HAP-1 (cell line): ENCODE measurements at regions not wholly inside any gene's neighbourhood (a gene's known extent, or its start where the extent isn't known, plus 50 kb on each side); places are given as distances from the start of the nearest gene placed in this dataset.

Source experiments
- DNase-seq, 2 experiments: peaks; one replicate each; pipeline ENCODE4 v3.0.0-alpha.2; 2016 to 2020; ENCODE audit warnings: low spot score in 2 of 2
- H3K27me3 ChIP-seq: fragments of 250-450 bp; sonication (Bioruptor Pico); 2 replicates; pipeline ENCODE4 v1.5.1; 2020; ENCODE audit warnings: low read depth, mild to moderate bottlenecking, moderate library complexity
- H3K36me3 ChIP-seq: fragments of 250-450 bp; sonication (Bioruptor Pico); replicated peaks from 2 replicates; pipeline ENCODE4 v1.5.1; 2020; ENCODE audit warnings: mild to moderate bottlenecking
- H3K4me1 ChIP-seq: fragments of 250-450 bp; sonication (Bioruptor Pico); 2 replicates; pipeline ENCODE4 v1.5.1; 2020; ENCODE audit warnings: mild to moderate bottlenecking
- H3K4me3 ChIP-seq: fragments of 250-450 bp; sonication (Bioruptor Pico); 2 replicates; pipeline ENCODE4 v1.5.1; 2020; ENCODE audit warnings: mild to moderate bottlenecking, moderate library complexity
- H3K9me3 ChIP-seq: fragments of 250-450 bp; sonication (Bioruptor Pico); 2 replicates; pipeline ENCODE4 v1.5.1; 2020; ENCODE audit warnings: mild to moderate bottlenecking, moderate library complexity
- in situ Hi-C: fragments of 300-500 bp; cut with MboI; formaldehyde crosslinking; loops from 3 replicates; pipeline ENCODE4 v1.14.3; 2020; ENCODE audit warnings: low sequenced_read_pairs, inconsistent platforms, mixed read lengths

- H3K36me3 ChIP-seq = no peaks in the 10 kb centered on the region
- in situ Hi-C loops = no loop called here
- peaks cover 15% of the 10 kb centered on the region for H3K4me1 ChIP-seq
- no peak for DNase-seq
- no peaks in the 10 kb centered on the region for H3K9me3 ChIP-seq
- no peak overlapping the region for H3K4me3 ChIP-seq
- H3K27me3 ChIP-seq = no peaks in the 10 kb centered on the region; the same call in 1 of the 2 replicates
These were observed 280.1 kb downstream of the SKAP2 start for GRCh38 chr7:26584326-26584725.

GRCh38 chr7:26584987-26585665 lies 279.3 kb downstream of the SKAP2 start:
- Histone ChIP-seq H3K36me3 (no peaks in the 10 kb centered on the region), H3K27me3 (no peaks in the 10 kb centered on the region; the same call in 1 of the 2 replicates), H3K9me3 (no peaks in the 10 kb centered on the region), H3K4me1 (peaks cover 15% of the 10 kb centered on the region), H3K4me3 (no peak overlapping the region)
- in situ Hi-C loops = no loop called here
- peak; percentile 47 to 62 for DNase-seq

DNA sequence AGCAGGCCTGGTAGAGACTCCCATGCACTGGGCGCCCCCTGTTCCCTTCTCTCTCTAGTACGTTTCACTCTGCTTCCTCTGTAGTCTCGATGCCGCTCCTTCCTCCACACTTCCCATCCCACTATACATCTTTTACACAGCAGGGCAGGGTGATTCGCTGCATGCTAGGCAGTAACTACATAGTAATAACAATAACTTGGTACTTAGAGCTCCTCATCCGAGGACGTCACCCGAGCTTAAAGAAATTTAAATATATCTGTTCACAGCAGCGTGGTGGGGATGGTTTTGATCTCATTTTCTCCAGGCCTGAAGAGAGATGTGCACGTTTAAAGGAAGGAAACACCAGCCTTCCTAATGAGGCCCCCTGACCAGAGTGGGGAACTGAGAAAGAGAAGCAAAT lies 276.9 kb downstream of the SKAP2 start:
- H3K36me3 ChIP-seq = no peaks in the 10 kb centered on the region
- no peaks in the 10 kb centered on the region; the same call in 1 of the 2 replicates for H3K27me3 ChIP-seq
- peaks cover 15% of the 10 kb centered on the region for H3K4me1 ChIP-seq
- in situ Hi-C loops = no loop called here
- H3K9me3 ChIP-seq = no peaks in the 10 kb centered on the region
- DNase-seq = no peak
- no peak overlapping the region for H3K4me3 ChIP-seq

DNA sequence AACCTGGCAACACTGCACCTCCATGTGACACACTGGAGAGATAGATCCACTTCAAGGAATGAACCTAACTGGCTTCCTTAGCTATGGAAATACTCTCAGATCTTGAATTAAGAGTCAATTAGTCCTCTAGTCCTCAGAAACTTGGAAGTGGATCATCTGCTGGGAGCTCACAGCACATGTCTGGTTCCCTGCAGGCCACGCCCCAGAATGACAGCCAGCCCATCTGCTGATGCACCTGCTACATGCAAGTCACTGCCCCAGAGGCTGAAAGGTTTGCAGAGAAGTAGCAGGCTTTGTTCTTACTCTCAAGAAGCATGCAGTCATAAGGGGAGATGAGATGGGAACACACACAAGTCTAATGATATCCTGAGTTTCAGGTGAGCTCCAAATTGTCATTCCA lies 275.9 kb downstream of the SKAP2 start:
- in situ Hi-C loops = no loop called here

GRCh38 chr7:26590709-26591108 lies 273.7 kb downstream of the SKAP2 start:
- no peaks in the 10 kb centered on the region for H3K36me3 ChIP-seq
- no peak for DNase-seq
- H3K9me3 ChIP-seq = no peaks in the 10 kb centered on the region
- H3K27me3 ChIP-seq = peaks cover 10% of the 10 kb centered on the region
- in situ Hi-C loops = no loop called here
- H3K4me3 ChIP-seq = no peak overlapping the region
- H3K4me1 ChIP-seq = peaks cover under 1% of the 10 kb centered on the region; the same call in 1 of the 2 replicates

More for the DNA sequence above, 275.9 kb downstream of the SKAP2 start:
- DNase-seq = no peak
- Histone ChIP-seq H3K4me3 (no peak overlapping the region), H3K9me3 (no peaks in the 10 kb centered on the region), H3K4me1 (peaks cover 15% of the 10 kb centered on the region), H3K27me3 (no peaks in the 10 kb centered on the region; the same call in 1 of the 2 replicates), H3K36me3 (no peaks in the 10 kb centered on the region)

GRCh38 chr7:26592011-26592410 lies 272.4 kb downstream of the SKAP2 start:
- Histone ChIP-seq H3K36me3 (no peaks in the 10 kb centered on the region), H3K4me3 (no peak overlapping the region)
- in situ Hi-C loops = no loop called here

DNA sequence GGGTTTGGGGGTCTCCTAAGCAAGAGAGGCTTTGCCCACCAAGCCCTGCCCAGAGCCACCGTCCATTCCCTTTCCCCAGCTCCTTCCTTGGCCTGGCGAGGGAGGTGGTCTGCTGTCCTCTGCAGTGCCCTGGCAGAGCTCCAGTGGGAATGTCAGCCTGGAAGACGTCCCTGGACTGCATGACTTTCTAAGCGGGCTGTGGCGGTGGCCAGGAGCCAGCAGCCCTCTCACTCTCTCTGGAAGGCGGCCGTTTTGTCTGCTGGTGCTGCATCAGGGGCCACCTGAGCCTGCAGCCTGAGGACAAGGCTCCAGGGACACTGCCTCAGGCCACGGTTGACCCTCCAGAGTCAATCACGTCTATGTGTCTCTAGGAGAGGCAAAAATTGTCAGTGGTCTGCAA lies 271.0 kb downstream of the SKAP2 start:
- H3K27me3 ChIP-seq = peaks cover 12% of the 10 kb centered on the region
- no peaks in the 10 kb centered on the region for H3K36me3 ChIP-seq
- DNase-seq = no peak
- in situ Hi-C loops = no loop called here
- no peaks in the 10 kb centered on the region for H3K4me1 ChIP-seq
- H3K9me3 ChIP-seq = no peaks in the 10 kb centered on the region
- no peak overlapping the region for H3K4me3 ChIP-seq

More at GRCh38 chr7:26592011-26592410, 272.4 kb downstream of the SKAP2 start:
- Histone ChIP-seq H3K9me3 (no peaks in the 10 kb centered on the region), H3K27me3 (peaks cover 10% of the 10 kb centered on the region), H3K4me1 (no peaks in the 10 kb centered on the region)
- no peak for DNase-seq

DNA sequence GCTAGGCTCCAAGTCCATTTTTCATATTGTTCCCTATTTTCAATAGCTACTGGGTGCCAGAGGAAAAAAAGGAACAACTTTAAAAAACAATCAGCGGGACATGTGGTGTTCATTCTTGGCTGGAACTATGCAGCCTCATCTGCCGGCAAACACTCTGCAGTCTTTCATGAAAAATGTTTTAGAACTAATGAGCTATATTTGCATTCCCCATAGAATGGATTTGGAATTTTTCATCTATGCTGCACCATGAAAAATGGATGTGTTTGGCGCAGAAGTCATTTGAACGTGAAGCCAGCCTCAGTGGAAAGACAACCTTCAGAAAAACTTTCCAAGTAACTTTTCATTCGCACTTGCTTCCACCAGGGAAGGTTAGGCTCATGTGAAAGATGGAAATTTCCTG lies 270.5 kb downstream of the SKAP2 start:
- Histone ChIP-seq H3K36me3 (no peaks in the 10 kb centered on the region), H3K4me3 (no peak overlapping the region), H3K4me1 (no peaks in the 10 kb centered on the region), H3K9me3 (no peaks in the 10 kb centered on the region), H3K27me3 (peaks cover 12% of the 10 kb centered on the region)
- DNase-seq = no peak
- in situ Hi-C loops = no loop called here

DNA sequence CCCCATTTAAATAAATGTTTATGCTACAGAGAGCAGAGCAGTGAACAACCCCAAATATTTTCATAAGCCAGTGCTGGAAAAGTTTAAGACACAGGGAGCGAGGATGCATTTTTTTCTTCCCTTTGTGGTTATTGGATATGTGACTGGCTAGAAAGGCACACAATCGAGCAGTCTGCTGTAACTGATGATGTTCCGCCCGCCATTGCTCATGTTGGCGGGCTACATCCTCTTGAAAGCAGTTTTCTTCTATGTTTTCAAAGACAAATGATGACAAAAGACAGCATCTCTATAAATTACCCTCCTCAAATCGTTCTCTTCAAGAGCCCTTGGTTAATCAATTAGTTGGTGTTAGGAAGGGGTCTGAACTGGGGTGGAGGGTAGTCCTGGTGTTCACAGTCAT lies 269.8 kb downstream of the SKAP2 start:
- Histone ChIP-seq H3K36me3 (no peaks in the 10 kb centered on the region), H3K27me3 (peaks cover 12% of the 10 kb centered on the region), H3K4me1 (no peaks in the 10 kb centered on the region), H3K4me3 (no peak overlapping the region), H3K9me3 (no peaks in the 10 kb centered on the region)
- in situ Hi-C loops = no loop called here
- DNase-seq = no peak

- no peak overlapping the region for H3K4me3 ChIP-seq
- in situ Hi-C loops = no loop called here
- DNase-seq = no peak
- no peaks in the 10 kb centered on the region for H3K36me3 ChIP-seq
- H3K4me1 ChIP-seq = no peaks in the 10 kb centered on the region
- H3K27me3 ChIP-seq = peaks cover 12% of the 10 kb centered on the region
- no peaks in the 10 kb centered on the region for H3K9me3 ChIP-seq
These were observed 265.5 kb downstream of the SKAP2 start for GRCh38 chr7:26598867-26599266.

GRCh38 chr7:26599982-26600381 lies 264.4 kb downstream of the SKAP2 start:
- peaks cover 6% of the 10 kb centered on the region for H3K27me3 ChIP-seq
- H3K36me3 ChIP-seq = no peaks in the 10 kb centered on the region
- no peak for DNase-seq
- no peak overlapping the region for H3K4me3 ChIP-seq
- H3K4me1 ChIP-seq = no peaks in the 10 kb centered on the region
- in situ Hi-C loops = no loop called here
- no peaks in the 10 kb centered on the region for H3K9me3 ChIP-seq

DNA sequence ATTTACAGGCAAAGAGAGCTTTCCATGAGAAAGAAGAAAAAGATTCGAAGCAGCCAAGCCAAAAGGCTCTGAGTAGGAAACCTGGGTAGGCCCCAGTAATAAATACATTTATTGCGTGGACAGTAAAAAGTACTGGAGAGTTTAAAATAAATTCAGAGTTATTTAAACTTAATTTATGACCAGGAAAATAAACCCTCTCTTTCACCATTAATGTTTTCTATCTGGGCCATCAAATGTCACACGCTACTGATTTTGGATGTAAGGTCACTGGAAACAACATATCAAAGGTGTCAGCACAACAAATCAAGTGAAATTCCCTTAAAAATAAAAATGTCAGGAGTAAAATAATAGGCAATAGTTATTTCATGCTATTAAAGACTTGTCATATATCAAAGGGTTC lies 264.0 kb downstream of the SKAP2 start:
- in situ Hi-C loops = no loop called here
- Histone ChIP-seq H3K36me3 (no peaks in the 10 kb centered on the region), H3K4me3 (no peak overlapping the region), H3K9me3 (no peaks in the 10 kb centered on the region), H3K4me1 (no peaks in the 10 kb centered on the region), H3K27me3 (peaks cover 8% of the 10 kb centered on the region; the same call in 1 of the 2 replicates)
- no peak for DNase-seq

GRCh38 chr7:26603631-26604030 lies 260.8 kb downstream of the SKAP2 start:
- no peaks in the 10 kb centered on the region for H3K4me1 ChIP-seq
- DNase-seq = no peak
- H3K9me3 ChIP-seq = no peaks in the 10 kb centered on the region
- in situ Hi-C loops = no loop called here
- peaks cover 18% of the 10 kb centered on the region for H3K27me3 ChIP-seq
- H3K36me3 ChIP-seq = no peaks in the 10 kb centered on the region
- no peak overlapping the region for H3K4me3 ChIP-seq

DNA sequence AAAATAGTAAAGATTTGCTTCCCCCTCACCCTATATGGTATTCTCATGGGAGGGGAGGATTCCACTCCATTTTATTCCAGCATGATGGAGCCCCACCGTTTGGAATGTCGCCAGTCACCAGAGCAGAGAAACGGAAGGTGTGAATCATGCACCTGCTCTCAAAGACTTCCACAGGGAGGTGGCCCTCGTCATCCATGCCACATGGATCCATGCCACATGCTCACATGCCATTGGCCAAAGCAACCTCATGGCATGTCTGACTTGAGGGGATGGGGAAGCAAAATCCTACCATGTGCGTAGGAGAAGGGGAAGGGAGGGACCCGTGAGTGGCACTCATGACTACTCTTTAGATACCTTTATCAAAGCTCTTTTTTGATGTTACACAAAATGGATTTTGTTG lies 256.0 kb downstream of the SKAP2 start:
- Histone ChIP-seq H3K4me1 (no peaks in the 10 kb centered on the region), H3K9me3 (no peaks in the 10 kb centered on the region), H3K36me3 (no peaks in the 10 kb centered on the region), H3K4me3 (no peak overlapping the region), H3K27me3 (peaks cover 21% of the 10 kb centered on the region)
- no peak for DNase-seq
- in situ Hi-C loops = no loop called here

DNA sequence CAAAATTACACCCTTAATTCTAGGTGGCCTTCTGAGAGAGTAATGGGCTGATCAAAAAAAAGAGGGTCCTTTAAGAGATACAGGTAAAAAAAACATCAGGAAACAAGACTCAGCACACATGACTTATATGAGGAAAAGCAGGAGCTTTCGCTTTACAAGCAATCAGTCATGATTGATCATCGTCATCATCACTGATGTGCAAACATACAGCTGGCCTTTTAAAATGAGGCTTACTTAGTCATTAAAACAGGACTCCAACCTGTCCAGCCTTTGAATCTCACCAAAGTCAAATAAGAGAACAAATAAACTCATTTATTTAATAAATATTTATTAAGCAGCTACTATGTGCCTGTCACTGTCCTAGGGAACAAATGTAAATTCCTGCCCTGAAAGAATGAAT lies 255.3 kb downstream of the SKAP2 start:
- in situ Hi-C loops = no loop called here
- no peaks in the 10 kb centered on the region for H3K36me3 ChIP-seq
- no peak overlapping the region for H3K4me3 ChIP-seq
- no peaks in the 10 kb centered on the region for H3K4me1 ChIP-seq
- peaks cover 21% of the 10 kb centered on the region for H3K27me3 ChIP-seq
- DNase-seq = no peak
- H3K9me3 ChIP-seq = no peaks in the 10 kb centered on the region
